NCI-H128 (cell line): ENCODE measurements at regions not wholly inside any gene's neighbourhood (a gene's known extent, or its start where the extent isn't known, plus 50 kb on each side); places are given as distances from the start of the nearest gene placed in this dataset.
"Not testable (repeated sequence)": the region's sequence is repeated elsewhere in the genome, so short reads cannot be mapped to it uniquely, and the experiment has no call there.

Experiments used
- DNase-seq: peaks from one replicate; lab custom pipeline; 2025; ENCODE audit not compliant: unreplicated experiment; lab: John Stamatoyannopoulos, UW

GRCh38 chr3:7999384-7999783, 502.2 kb upstream of the LMCD1 start:
- peak; percentile 23 for DNase-seq

GRCh38 chr3:8001307-8001706, 500.3 kb upstream of the LMCD1 start:
- no peak for DNase-seq

DNA sequence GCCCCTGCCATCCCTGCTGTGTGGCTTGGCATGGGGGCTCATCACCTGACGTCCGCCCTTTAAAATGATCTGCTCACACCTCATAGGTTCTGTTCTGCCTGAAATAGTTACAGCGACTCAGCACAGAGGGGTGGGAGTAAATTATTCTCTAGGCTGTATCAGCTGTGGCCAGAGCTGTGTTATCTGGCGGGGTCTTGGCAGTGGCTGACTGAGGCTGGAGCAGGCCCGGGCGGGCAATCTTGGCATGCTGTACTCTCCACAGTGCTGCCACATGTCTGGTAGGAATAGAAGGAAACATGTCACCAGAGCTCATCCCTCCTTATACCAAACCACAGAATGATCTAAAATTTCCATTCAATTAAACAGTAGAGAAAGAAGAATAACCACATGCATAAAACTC, 499.9 kb upstream of the LMCD1 start:
- no peak for DNase-seq

- no peak for DNase-seq
Observed at GRCh38 chr3:8011902-8012301, 489.7 kb upstream of the LMCD1 start.

GRCh38 chr3:8020047-8020841, 481.4 kb upstream of the LMCD1 start:
- no peak for DNase-seq

DNA sequence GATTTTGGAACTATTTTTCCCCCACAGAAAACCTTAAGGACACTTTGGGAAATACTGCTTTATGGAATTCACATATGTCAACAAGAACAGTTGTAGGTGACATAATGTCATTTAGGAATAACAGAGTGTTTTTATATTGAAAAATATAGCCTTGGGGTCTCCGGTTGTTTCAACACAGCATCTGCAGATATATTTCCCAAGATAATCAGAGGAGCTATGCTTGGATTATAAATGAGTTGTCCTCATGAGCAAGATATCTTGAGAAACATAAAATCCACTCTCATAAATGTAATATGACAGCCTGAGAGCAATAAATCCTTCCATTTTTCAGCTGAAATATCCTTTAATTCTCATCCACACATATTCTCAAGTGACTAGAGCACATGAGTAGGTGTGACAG, 473.7 kb upstream of the LMCD1 start:
- no peak for DNase-seq

- no peak for DNase-seq
Observed at GRCh38 chr3:8050283-8050682, 451.3 kb upstream of the LMCD1 start.

DNA sequence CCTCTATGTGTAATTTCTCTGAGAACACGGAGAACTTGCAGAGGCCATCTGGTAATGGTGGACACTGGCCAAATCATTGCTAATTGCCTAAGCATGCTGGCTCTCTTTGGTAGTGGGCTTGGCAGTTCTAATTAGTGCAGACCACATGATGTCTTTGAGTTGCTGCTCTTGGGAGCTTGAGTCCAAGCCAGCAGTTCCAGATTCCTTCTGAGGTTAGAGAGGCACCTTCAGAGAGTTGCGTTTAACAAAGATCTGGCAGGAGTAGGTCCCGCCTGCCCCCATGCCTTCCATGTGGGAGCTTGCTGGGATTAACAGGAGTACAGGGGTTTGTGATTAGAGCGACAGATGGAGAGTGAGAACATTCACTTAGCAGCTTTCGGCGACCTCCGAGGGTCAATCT, 449.0 kb upstream of the LMCD1 start:
- no peak for DNase-seq

- DNase-seq: not testable (repeated sequence)
Observed at GRCh38 chr3:8068135-8068534, 433.5 kb upstream of the LMCD1 start.

DNA sequence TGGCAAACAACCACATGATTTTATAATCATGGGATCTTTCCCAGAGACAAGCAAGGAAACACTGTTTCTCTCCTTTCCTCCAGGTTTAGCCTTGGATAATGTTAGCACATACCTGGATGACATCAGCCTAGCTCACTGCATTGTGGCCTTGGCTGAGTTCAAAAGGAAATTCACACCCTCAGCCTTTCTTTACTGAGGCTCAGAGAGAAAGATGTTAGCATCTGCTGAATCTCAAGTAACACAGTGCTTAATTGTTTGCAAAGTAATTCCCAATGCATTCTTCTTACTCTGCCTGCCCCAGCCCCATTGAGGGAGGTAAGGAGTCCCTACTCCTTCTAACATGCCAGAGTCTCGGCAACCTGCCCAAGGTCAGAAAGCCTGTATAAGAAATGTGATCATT, 432.2 kb upstream of the LMCD1 start:
- DNase-seq: no peak

DNA sequence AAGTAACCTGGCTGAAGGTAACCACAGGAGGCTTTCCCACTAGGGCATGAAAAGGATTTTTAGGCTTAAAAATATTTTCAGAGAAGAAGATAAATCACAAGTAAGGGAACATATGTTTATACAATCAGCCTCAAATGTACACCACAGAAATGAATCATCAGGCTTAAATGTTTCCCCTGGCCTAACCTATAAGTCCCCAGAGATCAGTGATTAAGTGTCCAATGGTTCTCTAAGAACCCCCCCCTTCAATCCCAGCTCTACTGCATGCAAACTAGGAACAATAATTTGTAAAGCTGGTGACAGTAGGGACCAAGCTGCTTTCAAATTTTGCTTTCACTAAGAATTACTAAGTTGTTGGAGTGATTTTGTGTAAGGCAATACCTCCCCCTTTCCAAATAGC, 431.6 kb upstream of the LMCD1 start:
- no peak for DNase-seq

DNA sequence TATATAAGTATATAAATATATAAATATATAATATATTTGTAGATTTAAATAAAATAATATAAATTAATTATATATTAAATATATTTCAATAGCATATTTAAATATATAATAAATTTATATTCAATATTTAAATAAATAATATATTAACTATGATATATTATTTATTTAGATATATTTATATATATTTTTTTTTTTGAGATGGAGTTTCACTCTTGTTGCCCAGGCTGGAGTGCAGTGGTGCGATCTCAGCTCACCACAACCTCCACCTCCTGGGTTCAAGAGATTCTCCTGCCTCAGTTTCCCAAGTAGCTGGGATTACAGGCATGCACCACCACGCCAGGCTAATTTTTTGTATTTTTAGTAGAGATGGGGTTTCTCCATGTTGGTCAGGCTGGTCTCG, 426.9 kb upstream of the LMCD1 start:
- not testable (repeated sequence) for DNase-seq

GRCh38 chr3:8077126-8077525, 424.5 kb upstream of the LMCD1 start:
- no peak for DNase-seq

- DNase-seq: no peak
Observed at GRCh38 chr3:8080464-8080863, 421.2 kb upstream of the LMCD1 start.

DNA sequence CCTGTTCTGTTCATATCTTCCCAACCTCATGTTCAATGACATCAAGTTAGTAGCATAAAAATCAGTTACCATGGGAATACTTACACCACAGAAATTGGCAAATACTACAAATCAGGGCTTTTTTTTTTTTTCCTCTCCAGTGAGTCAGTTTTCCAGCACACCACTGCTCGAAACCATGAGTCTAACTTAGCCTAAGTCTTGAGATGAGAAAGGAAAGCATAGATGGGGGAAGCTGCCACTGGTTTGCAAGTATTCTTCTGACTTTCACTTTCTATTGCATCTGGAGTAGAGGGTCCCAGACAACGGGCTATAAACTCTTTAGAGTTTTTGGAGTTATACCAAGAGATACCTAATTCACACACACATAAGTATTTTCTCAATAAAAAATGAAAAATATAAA, 416.1 kb upstream of the LMCD1 start:
- DNase-seq: no peak

GRCh38 chr3:8087951-8088350, 413.7 kb upstream of the LMCD1 start:
- no peak for DNase-seq

DNA sequence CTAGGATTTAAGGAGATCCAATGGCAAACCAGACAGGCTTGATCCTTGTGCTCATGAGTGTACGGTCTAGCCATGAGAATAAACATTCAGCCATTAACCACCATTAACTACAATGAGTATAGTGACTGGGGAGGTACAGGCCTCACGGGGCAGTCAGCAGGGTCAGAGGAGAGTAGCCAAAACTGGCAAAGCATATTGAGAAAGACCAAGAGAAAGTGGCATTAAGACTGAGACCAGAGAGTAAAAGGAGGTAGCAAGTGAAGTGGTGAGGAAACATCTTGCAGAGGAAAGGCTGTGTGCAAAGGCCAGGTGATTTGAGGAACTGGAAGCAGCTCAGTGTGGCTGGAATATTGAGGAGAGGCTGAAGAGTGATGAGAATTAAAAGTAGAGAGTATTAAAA, 407.2 kb upstream of the LMCD1 start:
- no peak for DNase-seq

- no peak for DNase-seq
Observed at GRCh38 chr3:8095724-8096123, 405.9 kb upstream of the LMCD1 start.

DNA sequence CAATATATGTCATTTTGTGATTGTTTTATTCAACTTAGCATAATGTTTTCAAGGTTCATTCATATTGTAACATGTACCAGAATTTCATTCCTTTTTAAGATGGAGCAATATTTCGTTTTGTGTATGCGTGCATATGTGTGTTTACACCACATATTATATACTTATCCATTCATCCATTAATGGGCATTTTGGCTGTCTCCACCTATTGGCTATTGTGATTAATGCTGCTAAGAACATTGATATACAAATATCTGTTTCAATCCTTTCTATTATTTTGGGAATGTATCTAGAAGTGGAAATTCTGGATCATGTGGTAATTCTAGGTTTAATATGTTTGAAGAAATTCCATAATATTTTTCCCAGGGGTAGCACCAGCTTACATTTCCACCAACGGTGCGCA, 403.9 kb upstream of the LMCD1 start:
- no peak for DNase-seq

DNA sequence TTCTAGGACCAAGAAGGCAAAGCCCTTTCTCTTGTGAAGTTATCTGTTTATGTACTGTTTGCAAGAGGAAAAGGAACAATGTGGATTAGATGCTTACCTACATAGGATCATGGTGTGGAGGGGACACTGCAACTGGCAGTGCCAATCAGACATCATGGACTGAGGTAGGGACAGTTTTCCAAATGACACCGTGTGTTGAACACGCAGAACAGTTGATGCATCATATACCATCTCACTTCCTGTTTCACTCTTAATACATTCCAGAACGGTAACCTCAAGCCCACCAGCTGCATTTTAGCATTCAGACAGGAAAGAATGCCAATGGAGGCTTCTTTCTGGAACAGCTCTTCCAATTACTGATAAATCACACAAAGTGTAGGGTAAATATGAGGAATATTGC, 397.7 kb upstream of the LMCD1 start:
- no peak for DNase-seq

DNA sequence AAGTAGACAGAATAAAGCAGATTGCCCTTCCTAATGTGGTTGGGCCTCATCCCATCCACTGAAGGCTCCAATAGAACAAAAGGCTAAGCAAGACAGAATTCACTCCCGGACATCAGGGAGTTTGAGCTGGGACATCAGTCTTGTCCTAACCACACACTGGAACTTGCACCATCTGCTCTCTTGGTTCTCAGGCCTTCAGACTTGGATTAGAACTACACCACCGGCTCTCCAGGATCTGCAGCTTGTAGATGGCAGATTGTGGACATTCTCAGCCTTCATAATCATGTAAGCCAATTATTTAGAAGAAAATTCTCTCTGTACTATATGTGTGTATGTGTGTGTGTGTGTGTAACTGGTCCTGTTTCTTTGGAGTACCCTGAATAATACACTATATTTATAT, 394.7 kb upstream of the LMCD1 start:
- DNase-seq: no peak

GRCh38 chr3:8110966-8111798, 390.4 kb upstream of the LMCD1 start:
- peak; percentile 41 for DNase-seq
